Renal pelvis (tissue), 1 donor: ENCODE measurements at regions not wholly inside any gene's neighbourhood (a gene's known extent, or its start where the extent isn't known, plus 50 kb on each side); places are given as distances from the start of the nearest gene placed in this dataset.

ENCODE experiments used
- DNase-seq: peaks from one replicate; pipeline ENCODE4 v3.0.0-alpha.2; 2013

DNA sequence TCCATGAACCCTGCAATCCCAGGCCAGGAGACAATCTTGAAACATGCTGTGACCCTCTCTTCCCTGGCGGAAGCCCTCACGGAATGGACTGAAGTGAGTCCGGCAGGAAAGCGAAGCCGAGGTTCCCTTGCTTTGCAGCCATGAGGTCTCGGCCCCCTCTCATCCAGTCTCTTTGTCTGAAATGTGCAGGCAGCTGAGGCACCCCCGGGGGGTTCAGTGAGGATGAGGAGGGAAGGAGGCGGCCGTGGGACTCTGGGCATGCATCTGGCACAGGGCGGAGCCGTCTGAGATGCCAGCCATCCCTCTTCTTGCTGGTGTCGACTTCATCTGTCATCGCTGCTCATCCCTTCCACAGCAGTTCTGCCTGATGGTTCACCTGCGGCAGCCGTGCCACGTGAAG is 1485.7 kb downstream of the BRD1 start:
- DNase-seq: no peak

DNA sequence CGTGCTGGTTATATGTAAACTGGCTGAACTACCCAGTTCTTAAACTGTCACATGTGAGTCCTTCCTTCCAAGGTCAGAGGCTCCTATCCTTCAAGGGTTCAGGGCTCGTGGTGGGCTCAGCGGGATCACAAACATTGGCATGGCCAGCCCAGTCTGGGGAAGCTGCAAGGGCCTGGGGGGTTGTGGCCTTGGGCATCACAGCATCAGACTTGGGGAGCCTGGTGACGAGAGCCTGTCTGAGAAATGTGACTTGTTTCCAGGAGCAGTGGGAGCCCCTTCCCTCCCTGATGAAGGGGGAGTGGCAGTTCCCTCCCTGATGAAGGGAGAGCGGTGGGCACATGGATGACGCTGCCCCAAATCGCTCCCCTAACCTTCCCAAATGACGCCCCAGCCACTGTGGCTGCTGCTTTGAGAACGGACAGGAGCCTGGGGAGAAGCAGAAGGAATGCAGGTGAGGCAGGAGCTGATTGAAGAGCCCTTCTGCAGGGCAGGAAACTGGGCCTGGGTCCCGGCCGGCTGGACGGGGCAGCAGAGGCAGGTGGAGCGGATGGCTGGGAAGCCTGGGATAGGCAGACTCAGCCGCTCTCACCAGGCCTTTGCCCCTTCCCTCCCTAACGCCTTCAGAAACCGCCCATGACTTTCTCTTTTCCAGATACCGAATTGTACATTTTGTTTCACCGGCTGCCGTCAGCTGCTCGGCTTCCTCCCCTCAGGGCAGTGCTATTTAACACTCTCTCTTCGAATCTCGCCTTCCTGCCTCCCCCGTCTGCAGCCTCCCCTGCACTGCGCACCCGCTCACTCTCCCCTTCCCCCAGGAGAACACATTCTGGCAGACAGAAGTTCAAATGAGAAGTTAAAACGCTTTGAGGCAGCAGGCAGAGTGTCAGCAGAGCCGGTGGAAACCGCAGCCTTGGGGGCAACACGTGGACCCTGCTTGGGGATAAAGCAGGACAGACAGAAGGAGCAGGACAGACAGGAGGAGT is 1486.7 kb downstream of the BRD1 start:
- DNase-seq: peak; percentile 42

DNA sequence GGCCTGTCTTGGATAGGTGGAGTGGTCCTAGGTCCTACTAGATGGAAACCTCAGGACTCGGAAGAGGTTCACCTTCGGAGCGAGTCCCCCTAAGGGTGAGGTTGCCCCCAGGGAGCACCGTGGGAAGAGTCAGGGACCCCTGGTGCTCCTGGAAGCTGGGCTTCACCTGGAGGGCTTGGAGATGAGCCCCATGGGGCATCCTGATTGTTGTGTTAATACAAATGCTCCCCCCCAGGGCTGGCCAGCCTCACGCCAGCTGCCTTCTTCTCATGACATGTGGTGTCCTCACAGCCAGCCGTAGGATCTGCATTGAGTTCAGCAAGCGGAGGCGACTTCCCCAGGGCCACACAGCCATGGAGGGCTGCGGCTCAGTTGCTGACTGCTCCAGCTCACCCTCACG is 1487.5 kb downstream of the BRD1 start:
- no peak for DNase-seq

DNA sequence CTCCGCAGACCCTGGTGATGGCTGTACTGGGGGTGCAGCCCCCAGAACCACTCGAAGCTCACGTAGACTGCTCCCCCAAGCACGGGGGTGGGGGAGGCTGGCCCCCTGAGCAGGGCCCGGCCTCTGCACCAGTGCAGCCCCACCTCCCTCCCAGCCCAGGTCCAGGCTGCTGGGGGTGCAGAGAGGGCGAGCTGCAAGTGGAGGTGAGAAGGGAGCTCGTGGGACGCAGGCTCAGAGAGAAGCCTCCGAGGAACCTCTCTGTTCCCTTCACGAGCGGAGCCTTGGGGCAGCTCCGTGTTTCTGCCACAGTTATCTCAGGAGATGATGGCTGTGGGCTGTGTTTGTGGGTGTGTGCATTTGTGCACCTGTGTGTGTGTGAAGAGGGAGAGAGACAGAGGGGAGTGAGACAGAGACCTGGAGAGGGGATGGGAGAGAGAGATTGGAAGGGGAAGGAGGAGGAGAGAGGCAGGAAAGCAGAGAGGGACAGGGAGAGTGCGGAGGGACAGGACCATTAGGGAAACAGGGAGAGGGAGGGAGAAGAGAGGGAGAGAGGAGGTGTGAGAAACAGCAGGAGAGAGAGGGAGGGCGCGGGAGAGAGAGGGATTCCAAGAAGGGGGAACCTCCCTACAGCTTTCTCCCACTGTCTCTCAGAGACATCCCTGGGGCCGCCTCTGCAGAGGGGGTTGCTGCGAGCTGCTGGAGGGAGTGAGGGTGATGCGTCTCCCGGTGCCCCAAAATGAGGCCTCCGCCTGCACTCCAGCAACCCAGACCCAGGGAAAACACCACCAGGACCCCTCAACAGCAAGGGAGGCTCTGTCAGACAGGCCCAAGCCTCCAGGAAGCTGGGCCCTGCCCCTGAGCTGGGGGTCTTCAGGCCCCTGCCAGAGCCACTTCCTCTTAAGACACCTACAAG is 1488.6 kb downstream of the BRD1 start:
- DNase-seq: no peak

DNA sequence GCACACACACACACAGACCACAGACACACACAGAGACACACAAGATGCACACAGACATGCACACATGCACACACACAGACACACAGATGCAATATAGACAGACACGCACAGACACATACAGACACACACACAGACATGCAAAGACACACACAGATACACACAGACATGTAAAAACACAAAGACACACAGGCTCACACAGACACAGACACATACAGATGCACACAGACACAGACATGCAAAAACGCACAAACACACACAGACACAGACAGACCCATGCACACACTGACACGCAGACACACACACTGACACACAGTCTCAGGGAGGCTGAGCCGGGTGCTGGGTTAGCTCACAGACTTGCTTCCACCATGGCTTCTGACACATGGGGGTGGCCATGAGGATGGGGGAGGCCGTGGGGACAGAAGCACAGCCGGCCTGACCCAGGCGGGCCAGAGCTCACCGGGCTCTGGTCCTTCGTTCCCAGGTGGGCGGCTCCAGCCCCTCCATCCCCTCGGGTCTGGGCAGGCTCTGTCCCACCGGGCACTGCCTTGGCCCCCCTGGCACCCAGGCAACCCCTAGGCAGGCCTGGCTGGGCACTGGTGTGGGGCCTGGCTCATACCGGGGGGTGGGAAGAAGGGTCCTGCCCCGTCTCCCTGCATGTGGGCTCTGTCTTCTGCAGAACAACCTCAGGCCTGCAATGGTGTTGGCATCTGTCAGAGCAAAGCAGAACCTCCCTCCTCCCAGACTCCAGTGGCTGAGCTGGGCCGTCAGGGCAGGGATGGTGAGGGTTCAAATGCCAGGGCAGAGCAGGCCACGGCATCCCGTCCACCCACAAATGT is 1489.5 kb downstream of the BRD1 start:
- no peak for DNase-seq

DNA sequence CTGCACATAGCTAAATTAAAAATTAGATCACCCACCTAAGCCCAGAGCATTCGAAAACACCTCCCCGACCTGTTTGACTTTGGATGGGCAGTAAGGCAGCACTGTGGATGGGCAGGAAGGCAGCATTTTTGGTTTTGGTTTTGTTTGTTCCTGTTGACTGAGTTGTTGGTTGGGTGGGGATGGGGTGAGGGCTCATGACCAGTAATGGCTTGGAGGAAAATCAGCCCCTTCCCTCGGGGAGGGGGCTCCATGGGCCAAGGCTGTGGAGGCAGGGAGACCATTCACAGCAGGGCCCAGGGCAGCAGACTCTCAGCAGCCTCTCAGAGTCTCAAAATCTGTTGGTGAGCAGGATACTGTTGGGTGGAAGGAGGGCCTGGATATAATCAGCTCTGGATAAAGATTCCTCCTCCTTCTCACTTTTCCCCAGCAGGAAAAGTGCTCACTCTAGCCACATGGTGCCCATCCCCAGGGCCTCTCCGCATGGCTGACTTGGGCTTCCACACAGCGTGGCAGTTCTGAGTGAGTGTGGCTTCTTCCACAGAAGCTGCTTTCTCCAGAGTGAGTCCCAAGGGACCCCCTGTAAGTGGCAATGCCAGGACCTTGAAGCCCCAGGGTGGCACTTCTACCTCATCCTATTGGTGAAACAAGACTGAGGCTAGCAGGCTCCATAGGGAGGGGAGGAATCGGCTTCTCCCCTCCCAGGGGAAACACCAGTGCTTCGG is 1491.2 kb downstream of the BRD1 start:
- no peak for DNase-seq

DNA sequence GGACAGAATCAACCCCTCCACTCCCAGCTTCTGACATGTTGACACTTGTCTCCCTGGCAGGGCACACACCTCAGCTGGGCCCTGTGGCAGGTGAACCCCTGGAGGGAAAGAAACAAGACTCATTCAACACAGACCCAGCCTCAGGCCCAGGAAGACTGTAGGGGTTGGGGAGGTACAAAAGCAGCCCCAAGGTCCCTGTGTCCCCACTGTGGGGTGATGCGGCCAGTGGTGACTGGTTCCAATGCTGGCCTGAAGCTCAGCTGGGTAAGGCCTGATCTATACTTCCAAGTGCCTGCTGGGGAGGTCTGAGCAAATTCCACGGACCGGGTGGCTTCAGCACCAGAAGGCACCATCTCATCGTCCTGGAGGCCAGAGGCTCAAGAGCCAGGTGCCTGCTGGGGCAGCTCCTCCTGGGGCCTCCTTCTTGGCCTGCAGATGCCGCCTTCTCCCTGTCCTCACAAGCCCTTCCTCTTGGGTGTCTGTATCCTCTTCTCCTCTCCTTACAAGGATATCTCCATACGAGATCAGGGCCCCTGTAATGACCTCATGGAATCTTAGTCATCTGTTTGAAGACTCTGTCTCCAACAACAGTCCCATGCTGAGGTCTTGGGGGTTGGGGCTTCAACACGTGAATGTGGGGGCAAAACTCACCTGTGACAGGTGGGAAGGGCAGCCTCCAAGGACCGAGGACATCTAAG is 1492.1 kb downstream of the BRD1 start:
- no peak for DNase-seq

DNA sequence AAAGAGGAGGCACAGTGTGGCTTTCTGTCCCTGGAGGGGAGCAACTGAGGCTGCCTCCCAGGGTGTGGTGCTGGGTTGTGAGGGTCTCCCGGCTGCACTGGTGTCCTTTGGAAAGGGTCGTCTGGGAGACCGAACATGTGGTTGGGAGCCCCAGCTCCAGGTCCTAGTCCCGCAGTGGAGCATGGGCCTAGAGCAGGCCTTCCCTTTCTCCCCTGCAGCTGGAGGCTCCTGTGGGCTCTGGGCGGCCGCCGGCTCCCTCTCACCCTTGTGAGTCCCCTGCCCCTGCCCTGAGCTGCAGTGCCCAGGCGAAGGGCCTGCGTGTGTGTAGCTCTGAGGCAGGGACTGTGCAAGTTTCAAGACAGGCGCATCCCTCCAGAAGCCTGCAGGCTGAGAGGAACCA is 1492.7 kb downstream of the BRD1 start:
- DNase-seq: no peak

DNA sequence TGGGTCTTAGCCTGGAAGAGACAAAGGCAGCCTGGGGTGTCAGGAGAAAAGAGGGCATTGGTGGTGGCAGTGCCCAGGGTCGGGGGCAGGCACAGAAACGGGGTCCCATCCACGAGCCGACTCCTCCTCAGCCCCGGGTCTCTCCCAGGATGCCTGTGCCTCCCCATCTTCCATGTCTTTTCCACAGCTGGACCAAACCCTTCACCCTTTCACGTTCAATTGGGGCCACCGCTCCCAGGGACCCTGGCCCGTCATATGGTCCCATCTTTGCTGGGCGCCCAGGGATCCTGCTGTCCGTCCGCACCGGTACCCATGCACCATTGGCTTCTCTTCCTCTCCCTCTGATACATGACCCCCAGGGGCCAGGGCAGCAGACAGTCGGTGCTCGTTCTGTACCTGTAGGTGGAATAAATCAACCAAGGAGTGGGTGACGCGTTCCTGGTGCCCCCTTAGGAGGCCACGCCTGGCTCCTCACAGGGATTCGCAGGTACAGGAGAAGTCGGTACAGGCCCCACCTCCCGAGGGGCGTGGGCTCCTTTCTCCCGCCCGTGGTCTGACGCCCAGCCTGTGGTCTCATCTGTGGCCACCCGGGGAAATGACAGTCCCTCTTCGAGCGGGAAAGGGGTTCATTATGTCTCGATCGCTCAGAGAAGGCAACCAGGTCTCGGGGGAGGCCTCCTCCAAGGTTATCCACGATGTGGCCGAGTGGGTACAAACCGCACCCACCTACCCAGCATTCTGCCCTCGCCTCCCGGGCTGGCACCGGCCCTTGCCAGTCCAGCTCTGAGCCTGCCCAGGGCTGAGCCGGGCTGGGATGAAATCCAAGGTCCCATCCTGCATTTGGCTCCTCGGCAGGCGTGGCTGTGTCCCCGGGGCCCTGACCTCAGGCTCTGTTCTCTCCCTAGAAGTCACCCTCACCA is 1493.6 kb downstream of the BRD1 start:
- no peak for DNase-seq

DNA sequence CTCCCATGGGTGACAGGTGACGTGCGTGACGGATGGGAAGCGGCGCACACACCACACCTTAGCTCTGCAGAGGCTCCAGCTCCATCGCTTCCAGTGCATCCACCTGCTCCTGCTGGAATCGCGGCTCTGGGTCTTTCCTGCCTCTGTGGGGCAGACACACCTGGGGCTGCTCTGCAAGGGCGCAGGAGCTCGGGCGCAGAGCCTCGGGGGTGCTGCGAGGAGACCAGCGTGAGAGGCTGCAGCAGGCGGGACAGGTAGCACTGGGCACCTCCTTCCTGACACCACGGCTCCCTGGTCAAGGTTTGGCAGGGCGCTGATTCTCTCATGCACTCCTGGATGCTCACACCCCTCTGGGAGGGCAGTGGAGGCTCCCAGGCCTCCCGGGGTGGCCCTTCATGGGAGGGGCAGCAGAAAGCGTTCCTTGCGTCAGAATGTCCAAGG is 1494.3 kb downstream of the BRD1 start:
- DNase-seq: no peak

DNA sequence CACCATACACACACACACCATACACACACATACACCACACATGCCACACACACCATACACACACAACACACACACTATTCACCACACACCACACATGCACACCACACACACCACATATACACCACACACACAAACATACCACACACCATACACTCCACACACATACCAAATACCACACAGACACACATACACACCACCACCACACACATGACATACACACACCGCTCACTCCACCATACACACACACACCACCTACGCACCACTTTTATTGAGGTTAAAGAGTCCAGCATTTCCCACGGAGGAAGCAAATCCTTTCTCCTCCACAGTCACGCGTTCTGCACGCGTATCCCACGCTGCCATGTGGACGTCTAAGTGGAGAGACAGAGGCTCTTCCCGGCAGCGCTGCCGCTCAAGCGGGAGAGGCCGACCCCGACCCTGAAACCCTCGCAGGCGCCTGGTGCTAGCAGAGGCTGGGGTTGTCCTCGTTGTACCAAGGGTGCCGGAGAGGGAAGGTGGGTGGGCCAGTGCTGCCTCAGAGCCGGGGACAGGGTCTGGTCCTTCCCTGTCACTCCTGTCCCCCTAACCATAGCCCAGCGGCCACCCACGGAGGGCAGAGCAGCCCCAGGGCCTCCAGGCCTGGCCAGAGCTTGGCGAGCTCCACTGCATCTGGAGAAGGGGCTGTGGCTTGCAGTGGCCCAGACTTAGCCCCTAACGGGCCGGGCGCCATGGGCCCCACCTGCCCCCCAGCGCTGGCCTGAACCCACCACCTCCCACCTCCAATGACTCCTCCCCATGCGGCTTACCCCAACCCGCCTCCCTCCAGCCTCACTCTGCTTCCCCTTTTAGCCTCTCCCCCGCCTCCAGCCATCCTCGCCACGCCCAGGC is 1495.0 kb downstream of the BRD1 start:
- no peak for DNase-seq

DNA sequence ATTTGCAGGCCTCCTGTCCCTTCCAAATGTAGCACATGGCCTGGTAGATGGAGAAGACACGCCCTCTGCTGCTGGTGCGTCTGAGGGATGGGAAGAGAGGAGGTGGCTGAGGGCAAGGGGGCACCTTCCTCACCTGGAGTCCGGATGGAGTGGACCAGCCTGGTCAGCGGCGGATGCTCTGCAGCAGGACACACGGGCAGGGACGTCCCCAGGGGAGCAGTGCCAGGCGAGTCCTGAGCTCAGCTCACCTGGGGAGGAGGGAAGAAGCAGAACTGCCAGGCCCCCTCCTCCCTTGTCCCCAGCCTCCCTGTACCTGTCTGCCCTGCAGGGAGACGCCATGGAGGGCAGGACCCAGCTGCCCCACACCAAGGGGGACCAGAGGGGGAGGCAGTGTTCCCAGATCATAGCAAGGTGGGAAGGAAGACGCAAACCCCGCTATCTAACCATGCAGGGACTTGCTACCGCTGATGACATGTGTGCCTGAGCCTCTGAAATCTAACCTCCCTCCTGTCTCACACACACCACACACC is 1495.9 kb downstream of the BRD1 start:
- DNase-seq: no peak

DNA sequence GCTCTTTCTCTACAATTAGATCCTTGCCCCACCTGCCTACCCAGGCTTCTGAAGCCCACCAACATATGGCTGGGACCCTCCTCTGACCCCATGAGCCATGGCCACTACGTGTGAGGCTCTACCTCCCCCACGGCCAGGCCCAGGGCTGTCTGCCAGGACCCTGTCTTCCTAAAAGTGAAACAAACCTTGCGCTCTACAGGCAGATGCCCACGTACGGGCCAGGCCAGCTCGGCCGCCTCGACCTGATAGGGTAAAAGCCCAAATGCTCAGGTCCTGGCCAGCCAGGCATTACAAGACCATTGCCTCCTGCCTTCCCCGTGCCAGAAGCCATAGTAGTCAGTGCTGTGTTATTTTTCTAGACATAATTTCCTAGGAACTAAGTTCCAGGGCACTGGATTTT is 1496.4 kb downstream of the BRD1 start:
- DNase-seq: no peak

DNA sequence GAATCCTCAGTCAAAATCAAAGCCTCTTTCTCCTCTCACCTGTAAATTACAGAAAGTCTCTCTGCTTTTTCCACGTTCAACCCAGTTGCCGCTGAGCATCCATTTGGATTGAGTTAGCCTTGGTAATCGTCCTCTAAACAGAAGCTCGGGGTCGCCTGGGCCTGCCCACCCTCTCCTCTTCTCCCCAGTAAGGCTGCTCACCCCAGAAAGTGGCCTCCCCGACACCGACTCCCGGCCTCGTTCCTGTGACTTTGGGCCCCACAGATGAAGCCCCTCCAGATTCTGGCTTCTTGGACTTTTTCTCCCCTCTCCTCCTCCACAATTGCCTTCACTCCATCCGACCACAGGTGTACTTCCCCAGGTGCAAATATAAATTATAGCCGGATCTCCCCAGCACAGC is 1500.0 kb downstream of the BRD1 start:
- no peak for DNase-seq

DNA sequence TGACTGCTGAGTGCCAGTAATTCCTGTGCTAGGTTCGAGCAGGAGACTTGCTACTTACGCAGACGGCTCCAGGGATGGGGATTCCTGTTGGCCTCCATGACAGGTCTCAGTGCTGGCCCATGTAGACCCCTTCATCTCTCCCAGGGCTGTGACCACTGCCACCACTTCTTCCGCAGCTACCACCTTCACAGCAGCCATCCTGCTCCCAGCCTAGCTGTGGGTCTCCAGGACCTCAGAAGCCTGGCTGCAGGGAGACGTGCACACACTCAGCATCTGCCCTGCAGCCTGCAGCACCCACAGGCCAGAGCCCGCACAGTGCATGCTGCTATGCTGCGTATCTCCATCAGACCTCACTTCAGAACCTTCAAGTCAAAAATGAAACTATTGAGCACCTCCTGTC is 1503.9 kb downstream of the BRD1 start:
- DNase-seq: no peak

DNA sequence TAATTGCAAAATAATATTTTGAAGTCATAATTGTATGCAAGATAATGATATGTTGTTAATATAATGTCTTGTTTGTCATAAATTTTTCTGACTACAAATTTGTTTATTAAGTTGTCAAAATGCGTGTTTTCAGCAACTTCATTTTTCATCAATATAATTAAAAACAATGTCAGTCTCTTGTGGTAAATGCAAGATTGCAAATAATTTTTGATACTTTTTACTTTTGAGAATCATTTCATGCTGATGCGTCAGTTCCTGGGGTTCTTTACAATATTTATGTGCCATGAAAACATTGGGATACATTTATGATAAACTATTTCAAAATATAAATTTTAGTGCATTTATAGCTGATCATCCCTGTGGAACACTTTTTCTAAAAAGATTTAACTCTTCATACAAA is 1504.8 kb downstream of the BRD1 start:
- no peak for DNase-seq

DNA sequence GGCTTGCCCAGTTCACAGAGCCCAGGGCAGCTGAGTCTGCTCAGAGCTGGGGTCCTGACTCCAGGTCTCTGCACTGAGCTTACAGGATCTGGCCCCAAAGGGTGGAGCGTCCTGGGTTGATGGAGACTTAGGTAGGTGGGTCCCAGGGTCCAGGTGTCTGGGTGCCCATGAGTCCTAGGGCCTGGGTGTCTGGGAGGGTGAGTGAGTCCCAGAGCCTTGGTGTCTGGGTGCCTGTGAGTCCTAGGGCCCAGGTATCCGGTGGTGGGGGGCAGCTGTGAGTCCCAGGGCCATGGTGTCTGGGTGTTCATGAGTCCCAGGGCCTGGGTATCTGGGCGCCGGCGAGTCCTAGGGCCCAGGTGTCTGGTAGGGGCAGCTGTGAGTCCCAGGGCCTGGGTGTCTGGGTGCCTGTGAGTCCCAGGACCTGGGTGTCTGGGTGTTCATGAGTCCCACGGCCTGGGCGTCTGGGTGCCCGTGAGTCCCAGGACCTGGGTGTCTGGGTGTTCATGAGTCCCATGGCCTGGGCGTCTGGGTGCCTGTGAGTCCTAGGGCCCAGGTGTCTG is 1505.6 kb downstream of the BRD1 start:
- DNase-seq: no peak
